ENCODE measurements at regions not wholly inside any gene's neighbourhood (a gene's known extent, or its start where the extent isn't known, plus 50 kb on each side); places are given as distances from the start of the nearest gene placed in this dataset.

GRCh38 chr6:9921366-9921765 lies 493.5 kb downstream of the TFAP2A start:
- no peak for TF ChIP-seq RNF2 (conservative IDR thresholded peaks at IDR 0.05; ENCODE audit: low read depth)
- TF ChIP-seq HCFC1 (IDR thresholded peaks at IDR 0.05; ENCODE audit: low read depth, low read length): no peak
- TF ChIP-seq ZNF232 (CRISPR knock-in tag; IDR thresholded peaks at IDR 0.05; ENCODE audit: borderline replicate concordance): no peak
- no peak for TF ChIP-seq AFF4 (CRISPR knock-in tag; IDR thresholded peaks at IDR 0.05)
- TF ChIP-seq TBP (CRISPR knock-in tag; IDR thresholded peaks at IDR 0.05): no peak
- TF ChIP-seq ATRX (CRISPR knock-in tag; IDR thresholded peaks at IDR 0.05; ENCODE audit: borderline replicate concordance): no peak
- TF ChIP-seq FOSL1 (CRISPR knock-in tag; IDR thresholded peaks at IDR 0.05; ENCODE audit: borderline replicate concordance): no peak
- TF ChIP-seq POLR2A (IDR thresholded peaks at IDR 0.05; ENCODE audit: insufficient read depth in 1 of 2, low read depth in 2 of 2, low read length in 2 of 2): no peak
- TF ChIP-seq ASH2L (IDR thresholded peaks at IDR 0.05; ENCODE audit: insufficient read length, low read depth, low read length): no peak
- no peak for TF ChIP-seq ZNF776 (CRISPR knock-in tag; IDR thresholded peaks at IDR 0.05)
- TF ChIP-seq ZBTB38 (CRISPR knock-in tag; IDR thresholded peaks at IDR 0.05): no peak
- no peak for TF ChIP-seq MXD1 (CRISPR knock-in tag; IDR thresholded peaks at IDR 0.05)

Data from HepG2 (cell line).